ENCODE measurements at regions not wholly inside any gene's neighbourhood (a gene's known extent, or its start where the extent isn't known, plus 50 kb on each side); places are given as distances from the start of the nearest gene placed in this dataset.

DNA sequence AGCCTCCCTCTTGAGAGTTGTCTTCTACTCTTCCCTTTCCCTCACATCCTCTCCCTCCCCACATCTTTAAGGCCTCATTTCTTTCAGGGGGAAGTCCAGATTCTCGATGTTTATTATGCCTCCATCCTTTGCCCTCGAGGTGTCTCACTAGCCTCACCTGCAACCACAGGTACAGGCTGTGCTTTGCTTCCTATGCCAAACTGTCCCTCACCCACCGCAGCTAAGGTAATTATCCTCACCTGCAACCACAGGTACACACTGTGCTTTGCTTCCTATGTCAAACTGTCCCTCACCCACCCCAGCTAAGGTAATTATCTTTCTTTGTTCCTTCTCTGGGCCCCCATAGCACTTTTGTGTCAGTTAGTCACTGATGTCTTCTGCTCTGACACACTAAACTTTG lies 328.1 kb upstream of the SNX7 start:
- ATAC-seq, result no peak

DNA sequence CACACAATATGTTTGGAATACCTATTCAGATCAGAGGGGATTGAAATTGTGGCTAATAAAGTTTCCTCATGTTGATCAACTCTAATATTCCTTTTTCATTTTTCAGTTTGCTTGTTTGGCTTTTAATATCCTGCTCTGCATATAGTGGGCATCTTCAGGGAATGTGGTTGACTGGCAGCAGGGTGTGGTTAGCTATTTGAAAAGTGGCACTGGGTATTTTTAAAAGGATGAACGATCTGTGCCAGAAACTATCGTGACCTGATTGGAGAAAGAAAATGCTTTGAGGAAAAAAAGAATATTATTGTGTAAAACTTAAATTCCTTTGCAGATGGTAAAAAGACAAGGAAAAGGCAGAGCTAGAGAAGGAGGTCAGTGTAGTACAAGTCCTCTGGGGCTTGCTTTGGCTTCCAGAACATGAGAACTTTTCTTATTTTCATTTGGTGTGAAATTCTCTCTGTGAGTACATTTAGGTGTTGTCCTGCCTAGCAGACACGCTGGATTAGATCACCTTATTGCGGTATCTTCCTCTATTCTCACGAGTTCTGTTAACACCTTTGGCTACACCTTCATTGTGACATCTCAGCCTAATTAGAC lies 329.7 kb upstream of the SNX7 start:
- Histone ChIP-seq H3K9me3 (no peaks in the 10 kb centered on the region), H3K4me3 (no peak overlapping the region), H3K36me3 (no peaks in the 10 kb centered on the region), H3K4me1 (no peaks in the 10 kb centered on the region), H3K27me3 (no peaks in the 10 kb centered on the region), H3K27ac (no peak overlapping the region)
- ATAC-seq (no peak), DNase-seq (no peak)
- intact Hi-C loops (cut with DNase I), result no loop called here
- WGBS (ENCODE audit: insufficient coverage, low coverage, low lambda C conversion rate, missing lambda C conversion rate), result 46% methylated on average over 3 of the region's 5 CpGs
- TF ChIP-seq POLR2A (IDR thresholded peaks at IDR 0.05), result no peak
- TF ChIP-seq, protein P1, sequence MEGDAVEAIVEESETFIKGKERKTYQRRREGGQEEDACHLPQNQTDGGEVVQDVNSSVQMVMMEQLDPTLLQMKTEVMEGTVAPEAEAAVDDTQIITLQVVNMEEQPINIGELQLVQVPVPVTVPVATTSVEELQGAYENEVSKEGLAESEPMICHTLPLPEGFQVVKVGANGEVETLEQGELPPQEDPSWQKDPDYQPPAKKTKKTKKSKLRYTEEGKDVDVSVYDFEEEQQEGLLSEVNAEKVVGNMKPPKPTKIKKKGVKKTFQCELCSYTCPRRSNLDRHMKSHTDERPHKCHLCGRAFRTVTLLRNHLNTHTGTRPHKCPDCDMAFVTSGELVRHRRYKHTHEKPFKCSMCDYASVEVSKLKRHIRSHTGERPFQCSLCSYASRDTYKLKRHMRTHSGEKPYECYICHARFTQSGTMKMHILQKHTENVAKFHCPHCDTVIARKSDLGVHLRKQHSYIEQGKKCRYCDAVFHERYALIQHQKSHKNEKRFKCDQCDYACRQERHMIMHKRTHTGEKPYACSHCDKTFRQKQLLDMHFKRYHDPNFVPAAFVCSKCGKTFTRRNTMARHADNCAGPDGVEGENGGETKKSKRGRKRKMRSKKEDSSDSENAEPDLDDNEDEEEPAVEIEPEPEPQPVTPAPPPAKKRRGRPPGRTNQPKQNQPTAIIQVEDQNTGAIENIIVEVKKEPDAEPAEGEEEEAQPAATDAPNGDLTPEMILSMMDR (IDR thresholded peaks at IDR 0.05), result no peak

More for the DNA sequence above, 328.1 kb upstream of the SNX7 start:
- no peak overlapping the region for H3K27ac ChIP-seq
- H3K4me1 ChIP-seq, result no peaks in the 10 kb centered on the region
- no peak for DNase-seq
- TF ChIP-seq POLR2A (IDR thresholded peaks at IDR 0.05), result no peak
- TF ChIP-seq, protein P1 (IDR thresholded peaks at IDR 0.05), result no peak
- H3K36me3 ChIP-seq, result no peaks in the 10 kb centered on the region
- intact Hi-C loops (cut with DNase I), result no loop called here
- WGBS (ENCODE audit: insufficient coverage, low coverage, low lambda C conversion rate, missing lambda C conversion rate), result 45% methylated on average over 3 of the region's 3 CpGs
- H3K9me3 ChIP-seq, result no peaks in the 10 kb centered on the region
- no peaks in the 10 kb centered on the region for H3K27me3 ChIP-seq
- H3K4me3 ChIP-seq, result no peak overlapping the region

DNA sequence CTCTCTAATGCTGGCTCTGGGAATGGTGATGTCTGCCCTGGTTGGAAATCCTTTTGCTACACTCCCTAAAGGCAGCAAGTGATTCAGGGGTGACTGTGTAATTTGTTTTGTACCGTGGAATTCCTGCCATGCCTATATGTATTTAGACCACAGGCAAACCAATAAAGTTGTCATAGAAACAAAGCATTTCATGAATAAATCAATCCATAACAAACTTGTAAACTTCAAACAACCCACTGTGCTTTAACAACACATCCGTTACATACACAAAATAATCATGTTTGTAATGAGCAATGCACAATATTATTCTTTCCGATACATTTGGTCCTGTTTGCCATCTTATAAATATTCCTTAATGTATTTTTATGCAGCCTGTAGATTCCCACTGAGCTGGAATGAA lies 330.3 kb upstream of the SNX7 start:
- H3K4me3 ChIP-seq, result no peak overlapping the region
- no peaks in the 10 kb centered on the region for H3K4me1 ChIP-seq
- no peaks in the 10 kb centered on the region for H3K27me3 ChIP-seq
- ATAC-seq (no peak), DNase-seq (no peak)
- H3K27ac ChIP-seq, result no peak overlapping the region
- TF ChIP-seq, protein P1 (IDR thresholded peaks at IDR 0.05), result no peak
- TF ChIP-seq POLR2A (IDR thresholded peaks at IDR 0.05), result no peak
- WGBS (ENCODE audit: insufficient coverage, low coverage, low lambda C conversion rate, missing lambda C conversion rate), result 53% methylated on average over 3 of the region's 3 CpGs
- no peaks in the 10 kb centered on the region for H3K9me3 ChIP-seq
- H3K36me3 ChIP-seq, result no peaks in the 10 kb centered on the region
- intact Hi-C loops (cut with DNase I), result no loop called here

DNA sequence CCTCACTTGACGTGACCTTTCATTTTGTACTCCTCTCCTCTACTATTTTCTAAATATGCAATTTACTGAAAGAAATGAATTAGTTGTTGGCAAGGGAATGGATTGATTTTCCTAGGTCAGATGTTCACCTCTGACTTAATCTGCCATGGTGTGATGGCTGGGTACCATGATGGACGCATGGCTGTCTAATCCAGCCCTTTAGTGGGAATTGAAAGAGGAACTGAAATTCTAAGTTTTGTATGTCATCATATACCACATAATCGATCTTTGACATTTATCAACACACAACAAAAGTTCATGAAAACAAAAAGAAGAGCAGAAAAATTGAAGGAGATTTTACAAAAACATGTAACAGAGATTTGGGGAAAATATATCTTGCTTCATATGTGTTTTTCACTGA lies 331.3 kb upstream of the SNX7 start:
- H3K4me3 ChIP-seq, result no peak overlapping the region
- TF ChIP-seq POLR2A (IDR thresholded peaks at IDR 0.05), result no peak
- TF ChIP-seq, protein P1 (IDR thresholded peaks at IDR 0.05), result no peak
- H3K27ac ChIP-seq, result no peak overlapping the region
- intact Hi-C loops (cut with DNase I), result no loop called here
- no peak for ATAC-seq
- H3K4me1 ChIP-seq, result no peaks in the 10 kb centered on the region
- DNase-seq, result no peak
- H3K27me3 ChIP-seq, result no peaks in the 10 kb centered on the region
- 51% methylated on average over 3 of the region's 3 CpGs for WGBS (ENCODE audit: insufficient coverage, low coverage, low lambda C conversion rate, missing lambda C conversion rate)
- H3K9me3 ChIP-seq, result no peaks in the 10 kb centered on the region
- H3K36me3 ChIP-seq, result no peaks in the 10 kb centered on the region

DNA sequence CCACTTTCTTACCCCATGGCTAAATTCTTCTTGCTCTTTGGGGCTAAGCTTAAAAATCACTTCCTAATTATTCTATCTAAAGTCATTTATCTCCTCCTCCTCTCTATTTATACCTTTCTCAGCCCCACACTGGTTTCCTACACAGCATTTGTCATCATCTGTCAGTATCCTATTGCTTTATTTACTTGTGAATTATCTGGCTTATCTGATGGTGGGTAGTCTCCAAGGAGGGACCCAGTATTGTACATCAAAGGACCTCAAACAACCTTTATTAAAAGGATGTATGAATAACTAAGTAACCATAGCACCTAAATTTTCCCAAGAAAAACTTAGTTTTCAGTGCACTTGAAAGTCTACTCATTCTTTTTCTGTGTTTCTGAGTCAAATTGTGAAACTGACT lies 332.7 kb upstream of the SNX7 start:
- TF ChIP-seq, protein P1 (IDR thresholded peaks at IDR 0.05), result no peak
- TF ChIP-seq POLR2A (IDR thresholded peaks at IDR 0.05), result no peak
- Histone ChIP-seq H3K9me3 (no peaks in the 10 kb centered on the region), H3K4me1 (no peaks in the 10 kb centered on the region), H3K27ac (no peak overlapping the region), H3K27me3 (no peaks in the 10 kb centered on the region), H3K4me3 (no peak overlapping the region), H3K36me3 (no peaks in the 10 kb centered on the region)
- DNase-seq (no peak), ATAC-seq (no peak)
- intact Hi-C loops (cut with DNase I), result no loop called here
